RWPE1 (cell line): ENCODE measurements at regions not wholly inside any gene's neighbourhood (a gene's known extent, or its start where the extent isn't known, plus 50 kb on each side); places are given as distances from the start of the nearest gene placed in this dataset.
A peak's percentile ranks its signal among the peaks of the same experiment; 100 is the strongest.

Experiments used
- CTCF ChIA-PET: fragments of 350-600 bp; sonication (Branson Sonifier 250); formaldehyde crosslinking; extraction: SDS; loops from one replicate; lab custom pipeline; 2021; lab: Yijun Ruan, JAX
- POLR2A ChIA-PET: fragments of 400-600 bp; formaldehyde crosslinking; extraction: SDS; loops from one replicate; lab custom pipeline; 2020; ENCODE audit warnings: antibody characterized with exemption; ENCODE audit not compliant: low non-redundant PET; lab: Yijun Ruan, JAX
- DNase-seq: peaks from one replicate; pipeline ENCODE4 v3.0.0; 2012; ENCODE audit warnings: low spot score
- H3K27ac ChIP-seq: fragments of 450-650 bp; 2 replicates; pipeline ENCODE4 v1.5.1; 2017
- CTCF ChIP-seq: fragments of 450-650 bp; conservative IDR thresholded peaks from 2 replicates; pipeline ENCODE4 v1.5.1; 2017; ENCODE audit warnings: low read depth, mild to moderate bottlenecking

- peak; percentile 61 for DNase-seq
- POLR2A ChIA-PET, result no interaction called here
- H3K27ac ChIP-seq, result no peak overlapping the region
- CTCF ChIA-PET, result no interaction called here
- no peak for TF ChIP-seq CTCF
Measured at GRCh38 chr16:22614271-22614947, 103.7 kb downstream of the NPIPB5 start.

GRCh38 chr16:22618842-22619241, 108.2 kb downstream of the NPIPB5 start:
- CTCF ChIA-PET, result interaction anchor here (0.6 kb wide), 1 partner anchor 915 kb away, joined by 5 read pairs; no protein-coding TSS in a partner anchor
- TF ChIP-seq CTCF, result no peak
- no peak for DNase-seq
- POLR2A ChIA-PET, result no interaction called here
- H3K27ac ChIP-seq, result no peak overlapping the region

GRCh38 chr16:22621586-22622155, 111.0 kb downstream of the NPIPB5 start:
- POLR2A ChIA-PET, result no interaction called here
- no peak overlapping the region for H3K27ac ChIP-seq
- no peak for TF ChIP-seq CTCF
- CTCF ChIA-PET, result no interaction called here
- no peak for DNase-seq

GRCh38 chr16:22622703-22623102, 112.0 kb downstream of the NPIPB5 start:
- TF ChIP-seq CTCF, result no peak
- H3K27ac ChIP-seq, result no peak overlapping the region
- CTCF ChIA-PET, result interaction anchor here (0.8 kb wide), 1 partner anchor 386 kb away, joined by 4 read pairs; no protein-coding TSS in a partner anchor
- POLR2A ChIA-PET, result no interaction called here
- no peak for DNase-seq

- POLR2A ChIA-PET, result no interaction called here
- H3K27ac ChIP-seq, result no peak overlapping the region
- CTCF ChIA-PET, result interaction anchor here (0.8 kb wide), 1 partner anchor 385 kb away, joined by 4 read pairs; no protein-coding TSS in a partner anchor
- TF ChIP-seq CTCF, result no peak
- no peak for DNase-seq
Measured at GRCh38 chr16:22623351-22623781, 112.7 kb downstream of the NPIPB5 start.

- ChIA-PET POLR2A (no interaction called here), CTCF (interaction anchor here (0.6 kb wide), 1 partner anchor 1824 kb away, joined by 5 read pairs; no protein-coding TSS in a partner anchor)
- no peak for DNase-seq
Measured at GRCh38 chr16:22624038-22624799, 113.5 kb downstream of the NPIPB5 start.

More at GRCh38 chr16:22624038-22624799, 113.5 kb downstream of the NPIPB5 start:
- H3K27ac ChIP-seq, result no peak overlapping the region
- no peak for TF ChIP-seq CTCF
